CD4-positive, alpha-beta T cell treated with Interleukin-10 for 1 hour (primary cell): ENCODE measurements at regions not wholly inside any gene's neighbourhood (a gene's known extent, or its start where the extent isn't known, plus 50 kb on each side); places are given as distances from the start of the nearest gene placed in this dataset.

Experiments used
- DNase-seq: peaks from one replicate; pipeline ENCODE4 v3.0.0-alpha.2; 2020

DNA sequence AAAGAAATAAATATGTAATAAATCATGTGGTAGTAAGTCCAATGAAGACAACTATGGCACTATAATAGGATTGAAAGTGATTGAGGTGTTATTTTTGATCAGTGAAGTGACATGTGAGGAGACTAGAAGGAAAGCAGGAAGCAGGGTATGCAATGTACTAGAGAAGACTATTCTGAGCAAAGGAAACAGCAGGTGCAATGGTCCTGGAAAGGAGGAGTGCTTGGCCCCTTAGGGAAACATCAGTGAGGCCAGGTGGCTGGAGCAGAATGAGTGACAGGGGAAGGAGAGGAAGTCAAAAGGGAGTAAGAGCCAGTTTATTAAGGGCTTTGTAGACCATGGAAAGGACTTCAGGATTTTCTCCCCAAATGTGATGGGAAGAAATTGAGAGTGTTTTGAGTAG, 207.6 kb upstream of the HCCS start:
- no peak for DNase-seq

DNA sequence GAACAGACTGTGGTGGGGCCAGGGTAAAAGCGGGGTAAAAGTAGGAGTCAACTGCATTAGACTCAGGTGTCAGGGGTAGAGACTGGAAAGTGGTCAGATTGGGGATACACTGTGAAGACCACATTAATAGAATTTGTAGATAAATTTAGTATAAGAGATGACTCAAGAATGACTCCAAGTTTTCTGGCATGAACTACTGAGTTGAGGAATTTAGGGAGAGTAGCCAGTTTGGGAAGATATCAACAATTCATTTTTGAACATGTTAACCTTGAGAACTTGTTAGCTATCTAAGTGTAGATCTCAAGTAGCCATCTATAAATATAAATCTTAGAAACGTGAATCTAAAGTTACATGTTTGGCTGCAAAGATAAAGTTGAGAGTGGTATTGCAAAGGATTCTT, 206.9 kb upstream of the HCCS start:
- no peak for DNase-seq

- DNase-seq, result no peak
These were observed 204.3 kb upstream of the HCCS start for GRCh38 chrX:10906866-10907265.

- no peak for DNase-seq
These were observed 189.0 kb upstream of the HCCS start for GRCh38 chrX:10922159-10922558.

- no peak for DNase-seq
These were observed 188.3 kb upstream of the HCCS start for GRCh38 chrX:10922835-10923234.

DNA sequence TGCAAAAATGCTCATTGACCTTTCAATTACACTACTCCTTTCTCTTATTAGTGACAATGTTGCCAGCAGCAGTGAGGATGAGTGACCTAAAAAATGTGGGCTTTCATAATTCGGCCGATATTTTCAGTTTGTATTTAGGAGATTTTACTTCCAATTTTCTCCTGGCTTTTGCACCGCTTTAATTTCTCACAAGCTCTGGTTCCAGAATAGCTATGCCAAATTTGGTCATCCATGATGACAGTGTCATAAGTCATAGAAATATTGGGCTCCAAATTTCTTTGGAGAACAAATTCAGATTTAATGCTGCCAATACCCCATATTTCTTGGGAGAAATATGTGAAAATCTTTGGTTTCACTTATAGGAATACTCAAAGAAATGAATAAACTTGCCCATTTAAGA, 187.7 kb upstream of the HCCS start:
- DNase-seq, result no peak

DNA sequence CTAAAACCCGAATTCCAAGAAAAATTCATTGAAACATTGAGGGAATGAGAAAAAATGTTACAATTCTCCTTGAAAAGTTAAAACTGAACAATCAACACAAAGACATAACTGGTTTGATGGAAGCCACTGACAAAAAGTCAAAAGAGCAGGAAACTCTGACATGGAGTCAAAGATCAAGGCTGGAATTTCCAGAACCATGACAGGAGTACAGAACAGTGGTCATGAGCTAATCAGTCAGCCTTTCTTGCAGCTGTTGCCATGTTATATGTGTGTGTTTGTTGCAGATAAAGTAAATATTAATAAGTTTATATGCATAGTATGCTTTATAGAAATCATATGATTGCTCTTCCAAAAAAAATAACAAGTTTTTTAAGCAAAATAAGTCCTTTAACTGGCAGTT, 184.7 kb upstream of the HCCS start:
- no peak for DNase-seq

DNA sequence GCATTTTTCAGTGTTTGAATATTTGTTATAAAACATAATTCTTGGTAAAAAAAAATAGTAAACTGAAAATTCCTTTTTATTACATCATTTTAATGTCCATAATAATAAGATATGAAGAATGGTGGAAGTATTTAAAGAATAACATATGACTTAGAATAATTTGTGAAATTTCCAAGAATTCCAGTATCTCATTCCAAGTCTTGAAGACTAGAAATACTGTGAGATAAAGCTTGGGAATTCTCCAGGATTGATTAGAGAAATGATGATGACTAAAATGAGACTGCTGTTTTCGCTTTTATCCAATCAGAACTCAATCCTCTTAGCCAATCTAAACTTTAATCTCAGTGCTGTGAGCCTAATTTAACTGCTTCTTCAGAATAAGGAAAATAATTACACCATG, 184.2 kb upstream of the HCCS start:
- no peak for DNase-seq

GRCh38 chrX:10929747-10930146, 181.4 kb upstream of the HCCS start:
- no peak for DNase-seq

DNA sequence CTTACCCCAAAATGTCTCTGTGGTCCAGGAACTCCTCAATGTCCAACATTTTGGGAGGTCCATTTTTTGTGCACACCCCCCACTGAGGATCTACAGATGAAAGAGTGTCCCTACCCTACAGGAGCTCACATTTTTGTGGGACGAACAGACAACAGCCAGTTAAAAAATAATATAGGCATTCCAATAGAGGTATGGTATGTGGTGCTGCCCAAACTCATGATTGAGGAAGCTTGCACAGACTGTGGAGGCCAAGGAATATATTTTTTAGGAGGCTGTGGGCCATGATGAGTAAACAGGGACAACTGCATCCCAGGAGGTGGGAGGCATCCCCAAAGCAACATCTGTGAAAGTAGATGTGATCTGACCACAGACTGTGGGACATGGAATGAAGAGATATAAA, 181.0 kb upstream of the HCCS start:
- no peak for DNase-seq

DNA sequence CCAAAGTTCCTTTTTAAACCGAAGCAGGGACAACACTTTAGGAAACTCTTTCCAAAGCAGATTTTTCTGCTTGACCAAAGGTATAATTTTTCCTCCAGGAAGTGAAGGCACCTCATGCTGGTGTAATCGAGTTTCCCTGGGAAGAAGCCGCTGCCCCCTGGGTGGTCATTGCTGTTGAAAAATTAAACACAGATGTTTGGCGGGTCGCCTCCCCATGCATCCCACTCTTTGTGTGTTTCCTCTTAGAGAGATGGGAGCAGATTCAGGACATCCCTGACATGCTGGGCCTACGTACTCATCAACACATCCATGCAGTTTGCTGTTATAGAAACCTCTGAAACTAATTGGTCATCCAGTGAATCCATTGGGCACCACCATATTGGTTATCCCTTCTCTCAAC, 179.2 kb upstream of the HCCS start:
- DNase-seq, result no peak

- DNase-seq, result no peak
These were observed 178.2 kb upstream of the HCCS start for GRCh38 chrX:10932842-10933440.

- no peak for DNase-seq
These were observed 175.6 kb upstream of the HCCS start for GRCh38 chrX:10935501-10935900.

DNA sequence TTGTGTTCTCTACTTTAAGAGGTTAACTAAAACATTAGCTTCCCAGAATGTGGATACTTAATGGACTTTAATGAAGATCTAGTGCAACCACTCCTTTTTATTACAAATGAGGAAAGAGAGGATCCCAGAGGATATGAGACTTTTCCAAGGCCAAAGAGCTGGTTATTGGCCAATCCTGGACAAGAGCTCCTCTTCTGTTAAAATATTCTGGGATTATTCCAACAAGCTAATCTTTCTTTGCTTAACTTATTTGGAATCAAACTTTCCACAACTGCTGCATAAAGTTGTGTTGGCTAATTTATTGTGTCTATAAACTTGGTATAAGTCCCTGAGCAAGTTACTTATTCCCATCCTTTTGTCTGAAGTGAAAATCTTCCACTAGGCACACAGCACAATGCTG, 174.2 kb upstream of the HCCS start:
- DNase-seq, result no peak

DNA sequence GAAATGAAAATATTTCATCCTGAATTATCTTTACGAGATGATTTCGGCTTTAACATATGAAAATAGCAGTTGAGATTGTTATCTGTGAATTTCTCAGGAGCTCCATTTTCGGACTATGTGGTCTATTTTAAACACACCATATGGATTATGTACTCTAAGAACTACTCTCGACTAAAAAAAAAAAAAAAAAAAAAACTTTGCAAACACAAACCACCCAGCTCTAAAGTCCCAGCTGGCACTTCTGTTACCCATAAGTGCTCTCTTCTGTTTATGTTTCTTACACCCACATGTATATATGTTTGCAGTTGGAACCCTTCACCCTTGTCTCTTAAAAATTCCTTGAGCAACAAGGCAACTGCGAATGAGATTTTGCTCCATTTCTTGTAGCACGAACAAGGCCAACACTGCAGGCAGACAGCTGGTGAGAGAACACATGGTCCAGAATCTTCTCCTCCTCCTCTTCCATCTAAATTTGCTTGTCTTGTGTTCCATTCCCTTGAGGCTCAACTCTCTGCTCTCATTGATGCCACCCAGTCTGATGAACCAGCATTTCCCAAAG, 172.7 kb upstream of the HCCS start:
- no peak for DNase-seq

DNA sequence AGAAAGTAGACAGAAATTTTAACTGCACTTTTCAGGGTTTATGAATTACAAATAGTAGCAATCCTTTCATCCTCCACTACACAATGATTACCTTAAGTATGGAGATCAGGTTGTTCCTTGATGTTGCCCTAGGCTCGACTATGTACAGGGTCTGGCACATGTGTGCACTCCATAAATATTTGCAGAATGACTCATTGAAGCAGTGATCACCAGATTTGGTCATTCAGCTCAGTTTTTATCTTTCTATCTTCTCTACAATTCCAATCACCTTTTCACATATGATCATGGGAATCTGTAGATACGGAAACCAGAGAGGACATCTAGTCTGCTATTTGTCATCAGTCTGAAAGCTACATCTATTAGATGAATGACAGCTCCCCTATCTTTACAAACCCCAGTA, 171.7 kb upstream of the HCCS start:
- no peak for DNase-seq

- no peak for DNase-seq
These were observed 166.8 kb upstream of the HCCS start for GRCh38 chrX:10944136-10944885.

- no peak for DNase-seq
These were observed 165.6 kb upstream of the HCCS start for GRCh38 chrX:10945498-10945897.

GRCh38 chrX:10949541-10949940, 161.6 kb upstream of the HCCS start:
- DNase-seq, result no peak

DNA sequence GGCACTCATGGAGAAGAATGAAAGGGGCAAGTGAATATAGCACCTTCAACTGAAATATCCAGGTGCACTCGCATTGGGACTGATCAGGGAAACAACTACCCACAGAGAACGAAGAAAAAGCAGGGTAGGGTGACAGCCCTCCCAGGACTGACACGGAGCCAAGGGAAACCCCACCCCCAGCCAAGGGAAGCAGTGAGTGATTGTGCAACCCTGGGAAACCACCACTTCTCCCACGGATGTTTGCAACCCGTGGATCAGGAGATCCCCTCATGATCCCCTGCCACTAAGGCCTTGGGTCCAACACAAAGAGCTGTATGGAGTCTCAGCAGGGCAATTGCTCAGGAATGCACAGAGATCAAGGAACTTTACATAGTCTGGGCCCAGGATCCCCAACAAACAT, 158.5 kb upstream of the HCCS start:
- no peak for DNase-seq

DNA sequence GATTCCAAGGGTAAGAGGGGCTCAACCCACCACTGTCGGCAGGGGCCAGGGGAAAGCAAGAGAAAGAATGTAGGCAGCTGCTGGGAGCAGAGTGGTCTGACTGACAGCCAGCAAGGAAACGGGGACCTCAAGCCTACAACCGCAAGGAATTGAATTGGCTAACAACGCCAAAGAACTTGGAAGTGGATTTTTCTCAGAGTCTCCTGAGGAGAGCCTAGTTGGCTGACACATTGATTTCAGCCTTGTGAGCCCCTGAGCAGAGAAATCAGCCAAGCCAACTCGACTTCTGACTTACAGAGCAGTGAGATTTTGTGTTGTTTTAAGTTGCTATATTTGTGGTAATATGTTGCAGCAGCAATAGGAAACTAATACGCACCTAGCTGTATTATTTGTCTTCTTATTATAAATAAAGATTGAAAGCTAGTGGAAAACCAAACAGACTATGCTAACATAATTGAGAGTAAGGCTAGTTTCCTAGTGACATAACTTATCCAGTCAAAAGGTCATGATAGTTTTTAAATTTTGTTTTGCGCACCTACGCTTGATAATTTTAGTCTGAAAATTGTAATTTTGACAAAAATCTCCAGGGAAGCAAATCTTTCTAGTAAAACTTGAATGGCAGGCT, 145.8 kb upstream of the HCCS start:
- no peak for DNase-seq

GRCh38 chrX:10966057-10966456, 145.1 kb upstream of the HCCS start:
- DNase-seq, result no peak

GRCh38 chrX:10971176-10971575, 140.0 kb upstream of the HCCS start:
- DNase-seq, result no peak

GRCh38 chrX:10971759-10972158, 139.4 kb upstream of the HCCS start:
- no peak for DNase-seq
